ENCODE measurements at regions not wholly inside any gene's neighbourhood (a gene's known extent, or its start where the extent isn't known, plus 50 kb on each side); places are given as distances from the start of the nearest gene placed in this dataset.
A peak's percentile ranks its signal among the peaks of the same experiment; 100 is the strongest.

- DNase-seq (ENCODE audit: low read depth), result peak; percentile 75
These were observed 322.1 kb upstream of the CHAC2 start for GRCh38 chr2:53445383-53446070.

GRCh38 chr2:53442783-53443182, 324.8 kb upstream of the CHAC2 start:
- DNase-seq (ENCODE audit: low read depth), result peak; percentile 27

GRCh38 chr2:53442093-53442492, 325.5 kb upstream of the CHAC2 start:
- no peak for DNase-seq (ENCODE audit: low read depth)

- no peak for DNase-seq (ENCODE audit: low read depth)
These were observed 328.9 kb upstream of the CHAC2 start for GRCh38 chr2:53438692-53439091.

GRCh38 chr2:53438100-53438499, 329.5 kb upstream of the CHAC2 start:
- DNase-seq (ENCODE audit: low read depth), result no peak

- peak; percentile 56 for DNase-seq (ENCODE audit: low read depth)
These were observed 330.2 kb upstream of the CHAC2 start for GRCh38 chr2:53437371-53437770.

- DNase-seq (ENCODE audit: low read depth), result no peak
These were observed 330.7 kb upstream of the CHAC2 start for GRCh38 chr2:53436882-53437281.

- DNase-seq (ENCODE audit: low read depth), result no peak
These were observed 332.0 kb upstream of the CHAC2 start for GRCh38 chr2:53435610-53436009.

- DNase-seq (ENCODE audit: low read depth), result no peak
These were observed 333.1 kb upstream of the CHAC2 start for GRCh38 chr2:53434466-53434865.

GRCh38 chr2:53432936-53433335, 334.7 kb upstream of the CHAC2 start:
- no peak for DNase-seq (ENCODE audit: low read depth)

- no peak for DNase-seq (ENCODE audit: low read depth)
These were observed 337.7 kb upstream of the CHAC2 start for GRCh38 chr2:53429901-53430300.

- no peak for DNase-seq (ENCODE audit: low read depth)
These were observed 342.7 kb upstream of the CHAC2 start for GRCh38 chr2:53424902-53425301.

- DNase-seq (ENCODE audit: low read depth), result no peak
These were observed 344.1 kb upstream of the CHAC2 start for GRCh38 chr2:53423465-53423864.

- DNase-seq (ENCODE audit: low read depth), result peak; percentile 69
These were observed 344.6 kb upstream of the CHAC2 start for GRCh38 chr2:53422979-53423378.

GRCh38 chr2:53417385-53417784, 350.2 kb upstream of the CHAC2 start:
- no peak for DNase-seq (ENCODE audit: low read depth)

- DNase-seq (ENCODE audit: low read depth), result peak; percentile 87
These were observed 360.1 kb upstream of the CHAC2 start for GRCh38 chr2:53407363-53408080.

- DNase-seq (ENCODE audit: low read depth), result peak; percentile 97
These were observed 363.7 kb upstream of the CHAC2 start for GRCh38 chr2:53403792-53404413.

GRCh38 chr2:53397085-53397484, 370.5 kb upstream of the CHAC2 start:
- peak; percentile 28 for DNase-seq (ENCODE audit: low read depth)

GRCh38 chr2:53381271-53381670, 386.3 kb upstream of the CHAC2 start:
- no peak for DNase-seq (ENCODE audit: low read depth)

GRCh38 chr2:53379547-53379946, 388.1 kb upstream of the CHAC2 start:
- DNase-seq (ENCODE audit: low read depth), result no peak

- DNase-seq (ENCODE audit: low read depth), result no peak
These were observed 388.8 kb upstream of the CHAC2 start for GRCh38 chr2:53378791-53379190.

GRCh38 chr2:53373126-53373525, 394.5 kb upstream of the CHAC2 start:
- DNase-seq (ENCODE audit: low read depth), result no peak

GRCh38 chr2:53366543-53366942, 401.1 kb upstream of the CHAC2 start:
- no peak for DNase-seq (ENCODE audit: low read depth)

Measured in ELR (cell line).